ENCODE measurements at regions not wholly inside any gene's neighbourhood (a gene's known extent, or its start where the extent isn't known, plus 50 kb on each side); places are given as distances from the start of the nearest gene placed in this dataset.

DNA sequence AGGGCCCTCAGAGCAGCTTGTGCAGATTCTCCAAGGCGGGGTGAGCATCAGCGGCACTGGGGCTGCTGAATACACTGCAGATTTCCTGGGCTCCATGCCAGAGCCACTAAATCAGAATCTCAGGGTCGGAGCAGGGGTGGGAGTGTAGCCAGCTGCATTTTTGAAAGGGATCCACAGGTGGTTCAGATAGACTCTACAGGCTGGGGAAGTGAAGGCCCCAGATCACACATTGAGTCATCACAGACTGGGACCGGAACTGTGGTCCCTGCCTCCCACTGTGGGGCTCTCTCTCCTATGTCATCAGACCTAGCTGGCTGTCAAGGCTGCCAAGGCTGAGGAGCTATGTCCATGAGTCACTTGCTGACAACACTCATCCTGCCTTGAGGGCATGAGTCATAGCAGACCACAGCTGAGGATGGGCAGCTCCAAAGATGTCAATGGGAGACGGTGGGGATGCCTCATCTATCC is 162.3 kb upstream of the MAMLD1 start:
- no peak for DNase-seq (ENCODE audit: low read depth, low spot score)
- Mint-ChIP-seq H3K4me3 (no peak overlapping the region), H3K27ac (ENCODE audit: unreplicated experiment) (no peak overlapping the region), H3K27me3 (ENCODE audit: low read depth) (no peaks in the 10 kb centered on the region), H3K36me3 (ENCODE audit: low read depth) (no peaks in the 10 kb centered on the region), H3K4me1 (peaks cover 4% of the 10 kb centered on the region), H3K9me3 (peaks cover 2% of the 10 kb centered on the region)
- TF ChIP-seq, protein P1, sequence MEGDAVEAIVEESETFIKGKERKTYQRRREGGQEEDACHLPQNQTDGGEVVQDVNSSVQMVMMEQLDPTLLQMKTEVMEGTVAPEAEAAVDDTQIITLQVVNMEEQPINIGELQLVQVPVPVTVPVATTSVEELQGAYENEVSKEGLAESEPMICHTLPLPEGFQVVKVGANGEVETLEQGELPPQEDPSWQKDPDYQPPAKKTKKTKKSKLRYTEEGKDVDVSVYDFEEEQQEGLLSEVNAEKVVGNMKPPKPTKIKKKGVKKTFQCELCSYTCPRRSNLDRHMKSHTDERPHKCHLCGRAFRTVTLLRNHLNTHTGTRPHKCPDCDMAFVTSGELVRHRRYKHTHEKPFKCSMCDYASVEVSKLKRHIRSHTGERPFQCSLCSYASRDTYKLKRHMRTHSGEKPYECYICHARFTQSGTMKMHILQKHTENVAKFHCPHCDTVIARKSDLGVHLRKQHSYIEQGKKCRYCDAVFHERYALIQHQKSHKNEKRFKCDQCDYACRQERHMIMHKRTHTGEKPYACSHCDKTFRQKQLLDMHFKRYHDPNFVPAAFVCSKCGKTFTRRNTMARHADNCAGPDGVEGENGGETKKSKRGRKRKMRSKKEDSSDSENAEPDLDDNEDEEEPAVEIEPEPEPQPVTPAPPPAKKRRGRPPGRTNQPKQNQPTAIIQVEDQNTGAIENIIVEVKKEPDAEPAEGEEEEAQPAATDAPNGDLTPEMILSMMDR (conservative IDR thresholded peaks at IDR 0.05), result no peak

DNA sequence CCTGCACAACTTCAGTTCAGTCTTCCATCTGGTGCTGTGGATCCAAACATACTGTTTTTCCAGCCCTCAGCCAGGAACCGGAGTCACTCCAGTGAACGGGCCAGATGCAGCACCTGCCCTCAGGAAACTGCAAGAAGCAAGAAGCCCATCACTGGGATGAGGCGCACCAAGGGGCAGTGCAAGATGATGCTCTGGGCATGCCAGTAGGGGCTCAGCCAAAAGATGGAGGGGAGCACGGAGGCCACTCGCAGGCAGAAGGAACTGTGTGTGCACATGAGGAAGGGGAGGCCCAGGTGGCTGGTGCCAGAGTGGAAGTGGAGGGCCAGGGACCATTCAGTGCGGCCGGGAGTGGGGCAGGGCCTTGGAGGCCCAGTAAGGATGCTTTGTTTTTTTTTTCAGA is 161.7 kb upstream of the MAMLD1 start:
- H3K36me3 Mint-ChIP-seq (ENCODE audit: low read depth), result no peaks in the 10 kb centered on the region
- TF ChIP-seq, protein P1 (conservative IDR thresholded peaks at IDR 0.05), result no peak
- H3K4me1 Mint-ChIP-seq, result no peaks in the 10 kb centered on the region
- H3K27ac Mint-ChIP-seq (ENCODE audit: unreplicated experiment), result no peak overlapping the region
- no peak for DNase-seq (ENCODE audit: low read depth, low spot score)
- H3K9me3 Mint-ChIP-seq, result peaks cover 2% of the 10 kb centered on the region
- H3K4me3 Mint-ChIP-seq, result no peak overlapping the region
- no peaks in the 10 kb centered on the region for H3K27me3 Mint-ChIP-seq (ENCODE audit: low read depth)

DNA sequence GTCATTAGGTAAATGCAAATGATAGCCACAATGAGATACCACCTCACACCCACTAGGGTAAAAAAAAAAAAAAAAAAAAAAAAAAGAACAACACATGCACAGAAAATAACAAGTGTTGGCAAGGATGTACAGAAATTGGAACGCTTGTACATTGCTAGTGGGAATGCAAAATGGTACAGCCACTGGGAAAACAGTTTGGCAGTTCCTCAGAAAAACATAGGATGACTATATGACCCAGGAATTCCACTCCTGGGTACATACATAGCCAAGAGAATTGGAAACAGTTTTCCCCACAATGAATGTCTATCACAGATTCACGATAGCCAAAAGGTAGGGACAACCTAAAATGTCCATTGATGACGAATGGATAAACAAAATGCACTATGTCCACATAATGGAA is 161.3 kb upstream of the MAMLD1 start:
- no peak for DNase-seq (ENCODE audit: low read depth, low spot score)
- TF ChIP-seq, protein P1 (conservative IDR thresholded peaks at IDR 0.05), result no peak
- Mint-ChIP-seq H3K9me3 (peaks cover 2% of the 10 kb centered on the region), H3K4me1 (no peaks in the 10 kb centered on the region), H3K27me3 (ENCODE audit: low read depth) (no peaks in the 10 kb centered on the region), H3K36me3 (ENCODE audit: low read depth) (no peaks in the 10 kb centered on the region), H3K27ac (ENCODE audit: unreplicated experiment) (no peak overlapping the region), H3K4me3 (no peak overlapping the region)

DNA sequence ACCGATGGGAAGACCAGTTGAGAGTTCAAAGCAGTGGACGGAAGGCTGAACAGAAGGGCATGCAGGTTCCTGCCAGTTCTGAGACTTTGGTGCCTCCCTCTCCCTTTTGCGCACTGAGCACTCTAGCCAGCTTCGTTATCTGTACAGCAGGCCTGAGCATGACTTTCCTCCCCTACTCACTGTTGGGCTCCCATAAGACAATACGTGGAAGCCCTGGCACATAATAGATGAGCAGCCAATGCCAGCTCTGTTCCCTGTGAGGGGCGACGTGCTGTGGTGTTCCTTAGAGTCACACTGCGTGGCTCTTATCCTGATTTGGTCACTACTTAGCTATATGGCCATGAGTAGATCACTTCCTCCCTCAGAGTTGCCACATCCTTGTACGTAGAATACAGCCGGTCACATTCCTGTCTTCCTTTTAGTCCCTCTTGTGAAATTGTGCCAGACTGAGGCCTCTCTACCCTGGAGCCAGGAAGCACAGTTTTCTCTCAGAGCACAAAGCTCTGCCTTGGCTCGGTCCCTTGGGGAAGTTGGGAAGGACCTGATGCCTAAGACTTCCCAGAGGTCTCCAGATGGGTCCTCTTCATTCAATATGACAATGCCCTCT is 160.4 kb upstream of the MAMLD1 start:
- TF ChIP-seq, protein P1 (conservative IDR thresholded peaks at IDR 0.05), result no peak
- Mint-ChIP-seq H3K9me3 (peaks cover 2% of the 10 kb centered on the region), H3K27me3 (ENCODE audit: low read depth) (no peaks in the 10 kb centered on the region), H3K4me1 (no peaks in the 10 kb centered on the region), H3K27ac (ENCODE audit: unreplicated experiment) (peak overlapping the region; percentile 19), H3K36me3 (ENCODE audit: low read depth) (no peaks in the 10 kb centered on the region), H3K4me3 (no peak overlapping the region)
- DNase-seq (ENCODE audit: low read depth, low spot score), result no peak

DNA sequence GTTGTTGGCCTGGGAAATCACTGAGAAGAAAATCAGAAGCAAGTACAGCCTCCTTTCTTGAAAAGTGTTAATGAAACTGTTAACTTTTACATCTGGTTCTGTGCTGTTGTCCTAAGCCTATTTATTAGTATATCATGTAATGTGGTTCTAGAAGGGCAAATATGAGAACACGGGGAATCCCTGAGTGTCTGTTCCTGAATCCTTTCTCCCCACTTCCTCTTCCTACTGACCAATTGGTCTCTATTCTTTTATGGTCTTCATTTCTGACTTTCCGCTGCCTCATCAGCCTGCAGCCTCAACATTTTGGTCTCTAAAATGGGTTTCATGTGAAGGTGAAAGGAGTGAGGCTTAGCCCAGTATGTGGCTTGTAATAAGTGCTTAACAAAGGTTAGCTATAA is 159.9 kb upstream of the MAMLD1 start:
- H3K27me3 Mint-ChIP-seq (ENCODE audit: low read depth), result no peaks in the 10 kb centered on the region
- H3K4me3 Mint-ChIP-seq, result no peak overlapping the region
- H3K4me1 Mint-ChIP-seq, result no peaks in the 10 kb centered on the region
- peaks cover 2% of the 10 kb centered on the region for H3K9me3 Mint-ChIP-seq
- H3K27ac Mint-ChIP-seq (ENCODE audit: unreplicated experiment), result no peak overlapping the region
- no peak for DNase-seq (ENCODE audit: low read depth, low spot score)
- TF ChIP-seq, protein P1 (conservative IDR thresholded peaks at IDR 0.05), result no peak
- H3K36me3 Mint-ChIP-seq (ENCODE audit: low read depth), result no peaks in the 10 kb centered on the region
